T-helper 17 cell (primary cell): ENCODE measurements at regions not wholly inside any gene's neighbourhood (a gene's known extent, or its start where the extent isn't known, plus 50 kb on each side); places are given as distances from the start of the nearest gene placed in this dataset.
"Not testable (repeated sequence)": the region's sequence is repeated elsewhere in the genome, so short reads cannot be mapped to it uniquely, and the experiment has no call there.

Experiments
- ATAC-seq: fragments of 150-1000 bp; cut with Tn5 transposase; 2 replicates; pipeline ENCODE4 v1.10.0; 2021; ENCODE audit warnings: mild to moderate bottlenecking, moderate library complexity
- DNase-seq, 3 donors: peaks; one replicate each; pipeline versions ENCODE4 v3.0.0 to v3.0.0-alpha.2; 2020 to 2021
- H3K9me3 ChIP-seq: one replicate; pipeline ENCODE4 v1.7.0; 2013; ENCODE audit warnings: low read length, mild to moderate bottlenecking; ENCODE audit not compliant: control insufficient read depth, poor library complexity, severe bottlenecking
- H3K27ac Mint-ChIP-seq: one replicate; pipeline ENCODE4 v1.8.0; 2022; ENCODE audit warnings: mild to moderate bottlenecking, moderate library complexity, mixed read lengths
- H3K27me3 Mint-ChIP-seq: one replicate; pipeline ENCODE4 v1.8.0; 2022; ENCODE audit warnings: mixed read lengths
- H3K36me3 Mint-ChIP-seq: one replicate; pipeline ENCODE4 v1.8.0; 2022; ENCODE audit warnings: low read depth, mixed read lengths
- H3K4me1 Mint-ChIP-seq: one replicate; pipeline ENCODE4 v1.8.0; 2022; ENCODE audit warnings: mild to moderate bottlenecking, mixed read lengths
- H3K4me3 Mint-ChIP-seq: one replicate; pipeline ENCODE4 v1.8.0; 2022; ENCODE audit warnings: mild to moderate bottlenecking, moderate library complexity, mixed read lengths

GRCh38 chr19:29154163-29154562, 58.8 kb downstream of the UQCRFS1 start:
- Mint-ChIP-seq H3K4me1 (no peaks in the 10 kb centered on the region), H3K36me3 (no peaks in the 10 kb centered on the region), H3K4me3 (no peak overlapping the region), H3K27ac (no peak overlapping the region), H3K27me3 (no peaks in the 10 kb centered on the region)
- no peaks in the 10 kb centered on the region for H3K9me3 ChIP-seq
- ATAC-seq = no peak
- no peak for DNase-seq

- H3K36me3 Mint-ChIP-seq = no peaks in the 10 kb centered on the region
- ATAC-seq = no peak
- no peak overlapping the region for H3K27ac Mint-ChIP-seq
- no peaks in the 10 kb centered on the region for H3K9me3 ChIP-seq
- H3K27me3 Mint-ChIP-seq = no peaks in the 10 kb centered on the region
- H3K4me3 Mint-ChIP-seq = no peak overlapping the region
- H3K4me1 Mint-ChIP-seq = no peaks in the 10 kb centered on the region
- DNase-seq = no peak
These were observed 67.2 kb downstream of the UQCRFS1 start for GRCh38 chr19:29145756-29146155.

GRCh38 chr19:29143183-29143582, 69.8 kb downstream of the UQCRFS1 start:
- no peak for ATAC-seq

GRCh38 chr19:29139227-29139626, 73.7 kb downstream of the UQCRFS1 start:
- Mint-ChIP-seq H3K27me3 (no peaks in the 10 kb centered on the region), H3K27ac (no peak overlapping the region), H3K36me3 (no peaks in the 10 kb centered on the region), H3K4me3 (no peak overlapping the region), H3K4me1 (no peaks in the 10 kb centered on the region)
- no peak for ATAC-seq
- DNase-seq = no peak
- no peaks in the 10 kb centered on the region for H3K9me3 ChIP-seq

More at GRCh38 chr19:29143183-29143582, 69.8 kb downstream of the UQCRFS1 start:
- no peaks in the 10 kb centered on the region for H3K36me3 Mint-ChIP-seq
- no peak overlapping the region for H3K4me3 Mint-ChIP-seq
- DNase-seq = no peak
- no peaks in the 10 kb centered on the region for H3K27me3 Mint-ChIP-seq
- no peaks in the 10 kb centered on the region for H3K9me3 ChIP-seq
- H3K27ac Mint-ChIP-seq = no peak overlapping the region
- H3K4me1 Mint-ChIP-seq = no peaks in the 10 kb centered on the region

- H3K4me1 Mint-ChIP-seq, H3K9me3 ChIP-seq: not testable (repeated sequence)
These were observed 74.7 kb downstream of the UQCRFS1 start for GRCh38 chr19:29138206-29138605.

GRCh38 chr19:29131456-29131855, 81.5 kb downstream of the UQCRFS1 start:
- Mint-ChIP-seq H3K4me1 (no peaks in the 10 kb centered on the region), H3K36me3 (no peaks in the 10 kb centered on the region), H3K27me3 (no peaks in the 10 kb centered on the region), H3K27ac (no peak overlapping the region), H3K4me3 (no peak overlapping the region)
- DNase-seq (no peak), ATAC-seq (no peak)
- no peaks in the 10 kb centered on the region for H3K9me3 ChIP-seq

More at GRCh38 chr19:29138206-29138605, 74.7 kb downstream of the UQCRFS1 start:
- not testable (repeated sequence) for H3K27me3 Mint-ChIP-seq, ATAC-seq, DNase-seq, H3K36me3 Mint-ChIP-seq, H3K4me3 Mint-ChIP-seq, H3K27ac Mint-ChIP-seq

GRCh38 chr19:29129148-29129547, 83.8 kb downstream of the UQCRFS1 start:
- no peaks in the 10 kb centered on the region for H3K36me3 Mint-ChIP-seq
- H3K27me3 Mint-ChIP-seq = no peaks in the 10 kb centered on the region
- no peak overlapping the region for H3K27ac Mint-ChIP-seq
- no peak overlapping the region for H3K4me3 Mint-ChIP-seq
- ATAC-seq (no peak), DNase-seq (no peak)
- no peaks in the 10 kb centered on the region for H3K9me3 ChIP-seq
- H3K4me1 Mint-ChIP-seq = no peaks in the 10 kb centered on the region

- no peak for ATAC-seq
- Mint-ChIP-seq H3K27ac (no peak overlapping the region), H3K4me3 (no peak overlapping the region), H3K4me1 (no peaks in the 10 kb centered on the region), H3K27me3 (no peaks in the 10 kb centered on the region), H3K36me3 (no peaks in the 10 kb centered on the region)
- H3K9me3 ChIP-seq = no peaks in the 10 kb centered on the region
- no peak for DNase-seq
These were observed 84.7 kb downstream of the UQCRFS1 start for GRCh38 chr19:29128203-29128602.

- Mint-ChIP-seq H3K27me3 (no peaks in the 10 kb centered on the region), H3K4me1 (no peaks in the 10 kb centered on the region), H3K4me3 (no peak overlapping the region), H3K27ac (no peak overlapping the region), H3K36me3 (no peaks in the 10 kb centered on the region)
- no peak for DNase-seq
- no peaks in the 10 kb centered on the region for H3K9me3 ChIP-seq
- ATAC-seq = no peak
These were observed 90.8 kb downstream of the UQCRFS1 start for GRCh38 chr19:29122185-29122584.

- no peaks in the 10 kb centered on the region for H3K4me1 Mint-ChIP-seq
- no peaks in the 10 kb centered on the region for H3K9me3 ChIP-seq
- H3K27me3 Mint-ChIP-seq = no peaks in the 10 kb centered on the region
- H3K27ac Mint-ChIP-seq = no peak overlapping the region
- ATAC-seq = no peak
- no peaks in the 10 kb centered on the region for H3K36me3 Mint-ChIP-seq
- H3K4me3 Mint-ChIP-seq = no peak overlapping the region
- no peak for DNase-seq
These were observed 91.3 kb downstream of the UQCRFS1 start for GRCh38 chr19:29121684-29122083.

GRCh38 chr19:29120466-29120865, 92.5 kb downstream of the UQCRFS1 start:
- ATAC-seq = no peak
- Mint-ChIP-seq H3K36me3 (no peaks in the 10 kb centered on the region), H3K4me1 (no peaks in the 10 kb centered on the region), H3K27me3 (no peaks in the 10 kb centered on the region), H3K4me3 (no peak overlapping the region), H3K27ac (no peak overlapping the region)
- no peaks in the 10 kb centered on the region for H3K9me3 ChIP-seq
- no peak for DNase-seq

- Mint-ChIP-seq H3K27me3 (no peaks in the 10 kb centered on the region), H3K36me3 (no peaks in the 10 kb centered on the region), H3K27ac (no peak overlapping the region), H3K4me1 (no peaks in the 10 kb centered on the region), H3K4me3 (no peak overlapping the region)
- no peaks in the 10 kb centered on the region for H3K9me3 ChIP-seq
- DNase-seq (no peak), ATAC-seq (no peak)
These were observed 93.4 kb downstream of the UQCRFS1 start for GRCh38 chr19:29119590-29119989.

GRCh38 chr19:29118389-29118788, 94.6 kb downstream of the UQCRFS1 start:
- no peak for ATAC-seq
- Mint-ChIP-seq H3K27me3 (no peaks in the 10 kb centered on the region), H3K36me3 (no peaks in the 10 kb centered on the region), H3K4me1 (no peaks in the 10 kb centered on the region), H3K27ac (no peak overlapping the region), H3K4me3 (no peak overlapping the region)
- no peaks in the 10 kb centered on the region for H3K9me3 ChIP-seq
- no peak for DNase-seq

GRCh38 chr19:29117926-29118325, 95.0 kb downstream of the UQCRFS1 start:
- no peaks in the 10 kb centered on the region for H3K4me1 Mint-ChIP-seq
- H3K27ac Mint-ChIP-seq = no peak overlapping the region
- no peaks in the 10 kb centered on the region for H3K36me3 Mint-ChIP-seq
- no peak for DNase-seq
- H3K9me3 ChIP-seq = no peaks in the 10 kb centered on the region
- H3K27me3 Mint-ChIP-seq = no peaks in the 10 kb centered on the region
- ATAC-seq = no peak
- H3K4me3 Mint-ChIP-seq = no peak overlapping the region

- peaks cover 7% of the 10 kb centered on the region for H3K27me3 Mint-ChIP-seq
- no peaks in the 10 kb centered on the region for H3K4me1 Mint-ChIP-seq
- DNase-seq (no peak), ATAC-seq (no peak)
- no peak overlapping the region for H3K27ac Mint-ChIP-seq
- no peak overlapping the region for H3K4me3 Mint-ChIP-seq
- H3K9me3 ChIP-seq = no peaks in the 10 kb centered on the region
- no peaks in the 10 kb centered on the region for H3K36me3 Mint-ChIP-seq
These were observed 97.8 kb downstream of the UQCRFS1 start for GRCh38 chr19:29115181-29115580.
